Suppressor macrophage treated with lipopolysaccharide for 1 hour (primary cell): ENCODE measurements at regions not wholly inside any gene's neighbourhood (a gene's known extent, or its start where the extent isn't known, plus 50 kb on each side); places are given as distances from the start of the nearest gene placed in this dataset.
"Not testable (repeated sequence)": the region's sequence is repeated elsewhere in the genome, so short reads cannot be mapped to it uniquely, and the experiment has no call there.

Experiments used
- DNase-seq, 3 donors: peaks; one replicate each; pipeline ENCODE4 v3.0.0-alpha.2; 2020 to 2022

DNA sequence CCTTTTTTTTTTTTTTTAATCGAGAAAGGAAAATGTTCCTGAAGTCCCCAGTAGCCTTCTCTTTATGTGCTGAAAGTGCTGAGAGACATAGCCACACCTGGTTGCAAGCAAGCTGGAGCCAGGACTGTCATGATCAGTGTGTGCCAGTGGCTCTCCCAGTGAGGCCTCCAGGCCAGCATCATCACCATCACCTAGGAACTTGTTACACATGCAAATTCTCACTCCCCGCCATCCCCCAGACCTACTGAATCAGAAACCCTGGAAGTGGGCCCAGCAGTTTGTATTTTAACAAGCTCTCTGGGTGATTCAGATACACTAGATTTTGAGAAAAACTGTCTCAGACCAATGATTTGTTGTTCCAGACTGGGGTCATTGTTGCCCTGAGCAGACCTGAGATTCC, 181.9 kb upstream of the GLRA1 start:
- no peak for DNase-seq

DNA sequence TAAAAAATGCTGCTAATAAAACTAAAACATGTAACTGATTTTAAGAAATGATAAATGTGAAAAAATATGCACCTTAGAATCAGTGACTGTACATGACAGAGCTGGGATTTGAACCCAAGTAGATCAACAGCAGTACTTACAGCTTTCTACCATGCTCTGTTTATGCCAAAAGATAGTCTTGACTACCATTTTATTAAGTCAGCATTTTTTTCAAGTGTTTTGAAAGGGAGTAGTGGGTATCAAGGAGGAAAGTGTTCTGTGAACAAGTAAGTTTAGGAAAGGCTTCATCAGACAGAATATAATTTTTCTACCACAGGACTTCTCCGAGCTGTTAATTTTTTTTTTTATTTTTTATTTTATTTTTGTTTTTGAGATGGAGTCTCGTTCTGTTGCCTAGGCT, 180.4 kb upstream of the GLRA1 start:
- no peak for DNase-seq

DNA sequence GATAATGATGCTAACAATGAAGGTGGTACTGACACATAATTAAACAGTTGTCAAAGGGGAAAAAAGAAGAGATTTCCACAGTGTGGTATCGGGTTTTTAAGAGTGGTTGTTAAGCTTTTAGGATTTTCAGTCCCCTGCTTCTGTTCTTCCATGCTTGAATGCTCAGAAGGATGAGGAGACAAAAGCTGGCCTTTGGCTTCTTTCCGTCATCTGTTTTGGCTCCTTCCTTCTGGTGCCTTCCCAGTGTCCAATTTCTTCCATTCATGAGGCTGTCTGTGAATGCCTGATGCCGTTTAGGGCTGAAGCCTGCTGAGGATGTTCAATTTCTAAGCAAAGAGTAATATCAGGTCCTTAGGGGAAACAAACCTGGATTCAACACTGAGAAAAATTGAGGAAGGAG, 179.6 kb upstream of the GLRA1 start:
- DNase-seq: no peak

DNA sequence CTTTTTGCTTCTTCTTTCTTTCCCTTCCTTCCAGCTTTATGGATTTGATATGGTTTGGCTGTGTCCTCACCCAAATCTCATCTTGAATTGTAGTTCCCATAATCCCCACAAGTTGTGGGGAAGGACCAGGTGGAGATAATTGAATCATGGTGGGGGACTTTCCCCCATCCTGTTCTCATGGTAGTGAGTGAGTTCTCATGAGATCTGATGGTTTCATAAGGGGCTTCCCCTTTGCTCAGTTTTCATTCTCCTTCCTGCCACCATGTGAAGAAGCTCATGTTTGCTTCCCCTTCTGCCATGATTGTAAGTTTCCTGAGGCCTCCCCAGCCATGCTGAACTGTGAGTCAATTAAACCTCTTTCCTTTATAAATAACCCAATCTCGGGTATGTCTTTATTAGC, 178.3 kb upstream of the GLRA1 start:
- DNase-seq: peak in 2 of 3 donors; percentile 4 to 13

DNA sequence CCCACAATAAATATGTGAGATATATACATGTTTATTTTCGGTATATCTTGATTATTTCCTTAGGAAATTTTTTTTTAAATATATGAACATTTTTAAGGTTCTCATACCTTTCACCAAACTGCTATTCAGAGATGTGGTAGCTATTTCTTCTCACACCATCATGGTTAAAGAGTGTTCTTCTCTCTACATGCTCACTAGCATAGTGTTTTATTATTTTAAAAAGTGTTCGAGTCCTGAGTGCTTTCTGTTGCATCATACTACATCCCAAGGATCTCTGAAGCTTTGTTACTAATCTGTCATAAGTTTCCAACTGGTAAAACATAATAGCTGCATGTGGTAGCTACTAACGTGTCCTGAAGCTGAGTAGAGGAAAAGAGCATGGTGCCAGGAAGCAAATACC, 177.4 kb upstream of the GLRA1 start:
- DNase-seq: no peak

DNA sequence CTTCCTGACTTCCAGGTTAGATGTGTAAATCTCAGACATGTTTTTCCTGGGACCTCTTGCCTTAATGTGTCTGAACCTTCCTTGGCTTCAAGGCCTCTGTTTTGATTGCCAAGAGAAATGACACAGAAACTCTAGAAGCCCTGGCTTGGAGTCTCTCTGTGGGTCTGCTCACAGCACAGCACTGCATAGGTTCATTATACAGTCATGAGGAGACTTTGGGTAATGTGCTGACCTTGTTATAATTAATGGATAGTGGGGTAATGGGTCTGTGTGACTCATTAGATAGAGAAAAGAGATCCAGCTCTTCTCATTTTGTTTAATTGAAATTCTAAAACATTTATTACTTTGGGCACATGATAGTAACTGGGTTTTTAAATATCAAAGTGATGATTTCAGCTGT, 175.8 kb upstream of the GLRA1 start:
- no peak for DNase-seq

DNA sequence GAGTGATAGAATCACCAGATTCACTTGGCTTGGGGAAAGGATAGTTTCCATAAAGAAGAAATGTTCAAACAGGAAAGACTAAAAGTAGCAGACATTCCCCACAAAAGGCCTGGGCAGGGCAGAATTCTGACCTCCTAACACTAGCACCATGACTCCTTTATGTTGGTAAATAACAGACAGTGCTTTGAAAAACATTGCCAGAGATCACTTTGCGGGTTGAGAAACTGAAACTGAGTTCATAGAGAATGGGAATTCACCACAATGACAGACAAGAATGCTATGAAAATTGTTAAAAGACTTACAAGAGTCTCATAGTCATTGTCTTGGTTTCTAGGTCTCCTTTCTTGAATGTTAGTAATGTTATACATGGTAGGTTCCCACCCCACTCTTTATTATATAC, 172.5 kb upstream of the GLRA1 start:
- no peak for DNase-seq

DNA sequence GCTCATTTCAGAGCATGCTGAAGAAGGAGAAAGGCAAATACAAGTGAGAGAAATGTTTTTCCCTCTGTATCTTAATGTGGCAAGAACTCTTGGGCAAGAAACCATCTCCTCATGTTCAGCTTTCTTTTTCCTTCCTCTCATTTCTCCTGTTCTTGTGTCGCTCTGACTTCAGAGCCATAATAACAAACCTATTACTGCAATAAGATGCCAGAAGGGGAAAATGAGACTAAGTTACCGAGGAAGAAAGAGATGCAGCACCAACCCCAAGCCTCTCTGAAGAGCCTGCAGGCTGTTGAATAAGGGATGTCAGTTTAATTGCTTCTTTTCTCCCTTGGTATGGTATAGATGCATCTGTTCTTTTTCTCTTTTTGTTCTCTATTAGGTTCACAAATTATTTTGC, 170.1 kb upstream of the GLRA1 start:
- DNase-seq: no peak

DNA sequence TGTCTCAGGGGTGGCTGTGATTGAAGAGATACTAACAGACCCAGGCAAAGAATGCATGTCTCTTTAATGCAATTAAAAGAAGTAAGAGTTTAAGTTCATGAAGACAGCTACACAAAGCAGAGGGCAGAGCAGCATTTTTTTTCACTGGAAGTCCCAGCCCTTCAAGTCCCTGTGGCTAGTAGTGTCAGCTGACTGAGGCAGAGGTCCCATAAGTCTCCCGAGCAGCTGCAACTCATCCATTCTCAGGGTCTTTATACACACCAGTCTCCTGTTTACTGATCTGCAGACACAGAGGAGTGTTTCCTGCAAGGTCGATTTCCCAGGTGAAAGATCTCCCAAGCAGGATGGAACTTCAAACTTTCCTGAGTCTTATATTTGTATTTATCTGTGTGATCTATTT, 169.4 kb upstream of the GLRA1 start:
- DNase-seq: no peak

DNA sequence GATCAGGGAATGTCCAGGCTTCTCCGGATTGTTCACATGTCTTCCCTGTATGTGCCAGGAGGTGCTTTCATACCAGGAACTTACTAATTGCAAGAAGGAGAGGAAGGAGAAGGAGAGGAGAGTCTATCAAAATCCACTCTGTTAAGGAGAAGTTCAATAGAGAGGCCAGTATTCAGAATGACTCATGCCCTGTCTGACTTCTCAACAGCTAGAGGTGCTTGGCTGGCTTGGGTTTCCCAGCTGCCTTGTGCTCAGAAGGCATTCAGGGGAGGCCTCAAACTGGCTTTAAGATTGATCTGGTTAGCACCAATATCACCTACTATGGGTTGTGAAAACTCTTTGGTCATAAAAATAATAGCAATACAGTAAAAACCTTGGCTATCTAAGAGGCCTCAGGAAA, 167.9 kb upstream of the GLRA1 start:
- DNase-seq: peak in 2 of 3 donors; percentile 1 to 7

DNA sequence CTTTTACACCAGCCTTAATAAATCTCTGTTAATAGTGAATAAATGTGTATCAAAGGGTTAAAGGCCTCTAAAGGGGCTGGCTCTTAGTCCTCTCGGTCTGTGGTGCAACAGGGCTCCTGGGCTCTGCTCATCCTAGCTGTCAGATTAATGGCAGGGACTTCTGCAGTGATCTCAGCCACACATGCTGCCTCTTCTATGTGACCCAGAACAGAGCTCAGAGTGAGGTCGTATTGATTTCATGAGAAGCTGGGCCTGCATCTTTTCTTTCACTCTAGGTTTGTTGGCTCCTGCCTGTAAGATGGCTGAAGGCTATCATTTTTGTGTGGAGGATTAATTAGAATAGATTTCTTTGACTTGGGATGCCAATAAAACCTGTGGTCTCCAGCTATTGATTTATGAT, 165.0 kb upstream of the GLRA1 start:
- DNase-seq: no peak

DNA sequence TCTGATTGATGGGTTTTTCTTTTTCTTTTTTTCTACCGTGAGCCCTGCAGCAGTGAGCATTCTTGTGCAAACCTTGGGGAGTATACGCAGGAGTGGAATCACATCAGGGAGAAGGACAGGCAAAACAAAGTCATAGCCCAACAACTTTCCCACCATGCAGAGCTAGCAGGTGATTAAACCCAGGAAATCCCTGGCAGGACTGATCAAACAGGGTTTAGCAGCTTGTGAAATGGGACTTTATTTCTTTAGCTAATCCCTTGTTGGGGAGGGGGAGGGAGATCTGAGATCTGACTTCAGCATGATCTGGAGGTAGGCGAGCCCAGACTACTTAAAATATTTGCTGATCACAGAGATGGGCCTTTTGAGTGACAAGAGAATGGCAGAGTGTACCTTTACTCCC, 162.0 kb upstream of the GLRA1 start:
- DNase-seq: no peak

DNA sequence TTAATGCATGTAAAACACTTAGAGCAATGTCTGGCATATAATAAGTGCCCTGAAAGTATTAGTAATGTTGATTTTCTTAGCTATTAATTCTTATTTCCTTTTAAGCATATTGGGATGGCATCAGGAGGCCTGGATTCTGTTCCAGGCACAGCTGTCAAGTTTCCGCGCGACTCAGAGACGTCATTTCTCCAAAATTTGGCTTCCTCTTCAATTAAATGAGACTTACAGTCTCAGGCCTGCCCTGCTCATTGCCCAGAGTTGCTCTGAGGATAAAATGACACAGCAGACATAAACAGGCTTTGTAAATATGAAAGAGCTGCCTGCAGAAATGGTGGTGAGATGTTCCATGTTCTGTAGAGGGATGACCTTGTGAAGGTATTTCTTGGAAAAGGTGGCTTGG, 159.8 kb upstream of the GLRA1 start:
- no peak for DNase-seq

DNA sequence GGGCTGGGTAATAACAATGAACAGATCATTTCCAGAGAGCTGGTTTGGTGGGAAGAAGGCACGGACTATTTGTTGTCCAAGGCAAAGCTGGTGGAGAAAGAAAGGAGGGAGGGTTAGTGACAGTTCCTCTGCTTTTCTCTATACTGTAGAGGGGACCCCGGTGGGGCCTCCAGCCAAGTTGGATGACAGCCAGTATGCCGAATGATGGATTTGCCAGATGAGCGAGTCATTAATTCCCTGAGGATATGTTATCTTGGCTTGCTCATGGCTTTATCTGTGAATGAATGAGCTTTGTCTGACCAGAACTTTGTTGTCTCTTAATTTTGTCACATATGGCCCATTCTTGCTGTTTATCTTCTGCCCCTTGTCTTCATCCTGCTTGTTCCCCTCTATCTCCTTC, 158.6 kb upstream of the GLRA1 start:
- no peak for DNase-seq

DNA sequence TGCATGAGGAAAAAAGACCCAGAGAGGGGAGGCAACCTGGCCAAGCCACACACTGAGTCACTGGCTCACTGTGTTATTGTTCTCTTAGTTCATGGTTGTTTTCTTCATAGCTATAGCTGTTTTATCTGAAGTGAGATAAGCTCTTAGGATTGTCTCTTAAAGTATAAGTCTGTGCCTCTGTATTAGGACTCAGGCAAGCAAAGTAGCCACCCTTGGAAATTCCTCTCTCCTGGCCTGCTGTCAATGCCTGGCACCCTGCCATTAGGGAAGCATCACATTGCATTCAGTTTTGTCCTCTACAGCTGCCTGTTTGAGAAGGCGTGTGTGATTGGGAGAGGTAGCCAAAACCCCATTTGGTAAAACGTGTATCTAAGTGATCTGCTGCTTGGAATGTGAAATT, 147.4 kb upstream of the GLRA1 start:
- no peak for DNase-seq

DNA sequence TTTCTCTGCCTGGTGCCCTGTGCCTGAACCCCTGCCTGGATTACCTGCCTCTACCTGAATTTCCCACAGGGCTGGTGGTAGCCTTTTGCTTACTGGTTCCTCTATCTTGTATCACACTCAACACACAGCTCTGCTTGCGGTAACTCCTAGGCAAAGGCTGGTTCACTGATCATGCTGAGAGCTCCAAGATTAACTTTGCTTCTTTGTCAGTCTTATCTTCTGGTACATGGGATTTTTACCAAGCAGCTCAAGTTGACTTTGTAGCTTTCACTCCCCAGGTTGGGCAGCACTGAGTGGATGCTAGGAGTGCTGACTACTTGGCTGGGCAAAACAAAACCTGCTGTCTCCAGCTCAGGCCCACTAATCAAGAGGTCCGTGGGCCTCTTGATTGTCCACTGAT, 145.9 kb upstream of the GLRA1 start:
- DNase-seq: no peak

DNA sequence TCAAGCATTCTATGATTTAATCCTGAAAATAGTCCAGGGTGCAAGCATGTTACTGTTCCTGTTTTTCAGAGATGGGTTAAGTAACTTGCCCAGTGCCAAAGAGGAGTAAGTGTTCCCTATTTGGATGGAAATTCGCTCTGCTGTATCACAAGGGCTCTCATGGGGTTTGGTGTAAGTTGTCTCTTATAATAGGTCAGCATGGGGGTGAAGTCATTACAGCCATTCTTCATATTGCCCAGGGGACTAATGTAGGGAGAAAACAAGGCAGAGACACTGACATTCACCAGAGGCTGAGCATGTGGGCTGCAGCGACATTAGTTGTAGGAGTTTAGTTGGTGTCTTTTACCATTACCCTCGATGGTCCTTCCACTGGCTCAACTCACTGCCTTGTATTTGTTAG, 142.1 kb upstream of the GLRA1 start:
- DNase-seq: no peak

DNA sequence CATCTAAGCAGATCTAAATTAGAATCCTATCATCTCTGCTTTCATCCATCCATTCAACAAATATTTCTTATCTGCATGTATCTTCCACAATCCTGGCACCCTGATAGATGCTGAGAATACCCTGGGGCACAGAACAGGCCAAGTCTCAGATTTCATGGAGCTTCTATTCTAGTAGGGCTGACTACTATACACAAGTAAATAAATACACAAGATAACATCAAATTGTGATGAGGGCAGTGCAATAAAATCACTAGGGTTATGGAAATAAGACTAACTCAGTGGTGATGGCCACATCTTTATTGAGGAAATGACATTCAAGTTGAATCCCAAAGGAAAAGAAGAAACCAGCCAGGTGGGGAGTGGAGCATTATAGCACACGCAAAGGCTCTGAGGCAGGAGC, 138.4 kb upstream of the GLRA1 start:
- no peak for DNase-seq

DNA sequence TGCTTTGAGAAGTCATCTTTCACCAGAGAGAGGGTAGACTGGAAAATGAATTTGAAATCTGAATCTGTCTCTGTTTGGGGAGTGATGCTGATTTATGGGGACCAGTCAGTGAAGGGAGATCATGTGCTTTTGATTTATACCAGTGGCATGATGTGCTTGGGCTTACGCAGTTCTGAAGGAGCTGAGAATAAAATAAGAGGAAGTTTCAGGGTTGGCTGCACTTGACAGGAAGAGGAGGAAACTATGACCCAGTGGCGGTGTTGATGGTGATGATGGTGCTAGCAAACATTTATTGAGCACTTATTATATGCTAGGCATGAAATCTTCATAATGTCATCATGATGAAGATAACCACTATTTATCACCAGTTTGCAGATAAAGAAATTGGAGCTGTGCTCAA, 136.4 kb upstream of the GLRA1 start:
- no peak for DNase-seq

DNA sequence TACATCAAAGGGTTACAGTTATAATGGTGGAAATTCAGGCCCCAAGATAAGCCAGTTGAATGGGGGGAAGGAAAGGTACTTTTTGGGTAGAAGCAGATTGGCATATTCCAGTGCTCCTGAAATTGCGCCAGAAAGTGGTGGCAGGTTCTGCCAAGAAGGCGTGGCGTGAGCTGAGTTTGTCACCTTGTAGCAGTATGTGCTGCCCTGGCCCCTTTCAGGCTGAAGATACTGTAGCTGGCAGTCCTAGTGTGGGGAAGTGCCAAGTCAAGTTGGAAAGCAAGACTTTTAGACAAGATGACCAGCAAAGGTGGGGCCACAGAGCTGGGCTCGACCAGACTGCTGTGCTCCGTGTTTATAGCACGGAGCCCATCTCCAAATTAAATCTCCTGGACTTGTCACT, 133.6 kb upstream of the GLRA1 start:
- DNase-seq: no peak

DNA sequence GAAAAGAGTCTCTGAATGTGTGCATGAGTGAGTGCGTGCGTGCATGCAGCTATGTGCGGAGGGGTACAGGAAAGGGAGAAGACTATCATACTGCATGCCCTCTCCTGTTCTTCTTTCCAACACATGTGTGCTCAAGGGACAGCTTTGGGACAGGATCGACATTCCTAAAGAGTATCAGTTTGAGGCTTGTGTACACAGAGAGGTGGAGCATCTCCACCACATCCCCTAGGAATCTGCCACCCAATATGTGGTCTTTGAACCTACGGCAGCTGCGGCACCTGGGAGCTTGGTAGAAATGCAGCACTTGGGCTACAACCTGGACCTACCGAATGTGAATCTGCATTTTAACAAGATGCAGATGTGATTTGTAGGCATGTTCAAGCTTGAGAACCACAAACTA, 132.3 kb upstream of the GLRA1 start:
- no peak for DNase-seq

DNA sequence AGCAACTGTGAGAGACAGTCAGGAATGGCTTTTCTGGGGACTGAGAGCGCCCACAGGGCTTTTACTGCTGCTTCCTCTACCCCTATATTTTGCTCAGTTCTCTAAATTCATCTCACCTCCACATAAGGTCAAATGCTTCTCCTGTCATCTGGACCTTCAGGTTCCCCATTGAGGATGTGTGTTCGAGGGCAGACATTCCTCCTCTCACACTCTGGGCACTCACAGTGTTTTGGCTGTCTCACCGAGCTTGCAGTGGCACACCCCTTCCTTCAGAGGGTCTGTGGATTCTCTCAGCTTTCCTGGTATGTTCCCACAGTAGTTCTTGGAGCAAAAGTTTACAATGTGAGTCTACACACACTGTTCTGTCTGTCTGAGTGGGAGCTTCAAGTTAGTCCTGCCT, 127.8 kb upstream of the GLRA1 start:
- no peak for DNase-seq

DNA sequence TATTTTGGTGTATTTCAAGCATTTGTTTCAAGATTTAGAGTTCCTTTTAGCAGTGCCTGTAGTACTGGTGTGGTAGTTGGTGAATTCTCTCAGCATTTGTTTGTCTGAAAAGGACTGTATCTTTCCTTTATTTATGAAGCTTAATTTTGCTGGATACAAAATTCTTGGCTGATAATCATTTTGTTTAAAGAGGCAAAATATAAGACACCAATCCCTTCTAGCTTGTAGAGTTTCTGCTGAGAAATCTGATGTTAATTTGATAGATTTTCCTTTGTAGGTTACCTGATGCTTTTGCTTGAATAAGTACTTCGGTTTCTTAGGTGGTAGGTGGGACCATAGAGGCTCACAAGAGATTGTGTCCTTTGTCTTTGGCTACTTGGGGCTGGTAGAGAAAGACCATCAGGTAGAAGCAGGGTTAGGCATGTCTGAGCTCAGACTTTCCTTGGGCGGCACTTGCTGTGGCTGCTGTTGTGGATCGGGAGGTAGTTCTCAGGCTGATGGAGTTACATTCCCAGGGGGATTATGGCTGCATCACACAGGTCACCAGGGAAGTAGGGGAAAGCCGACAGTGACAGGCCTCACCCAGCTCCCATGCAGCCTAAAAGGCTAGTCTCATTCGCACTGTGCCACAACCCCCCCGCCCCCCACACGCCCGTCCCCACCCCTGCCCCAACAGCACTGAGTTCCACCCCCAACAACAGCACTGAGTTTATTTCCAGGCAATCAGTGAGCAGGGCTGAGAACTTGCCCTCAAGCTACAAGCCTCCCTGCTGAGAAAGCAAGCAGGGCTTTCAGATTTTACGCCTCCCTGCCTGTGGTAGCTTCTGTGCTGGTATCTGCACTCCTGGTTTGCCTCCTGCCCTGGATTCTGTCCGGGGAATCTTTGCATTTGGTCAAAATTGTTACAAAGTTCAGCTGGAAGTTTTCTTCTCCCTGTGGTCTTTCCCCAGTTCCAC, 127.1 kb upstream of the GLRA1 start:
- no peak for DNase-seq

DNA sequence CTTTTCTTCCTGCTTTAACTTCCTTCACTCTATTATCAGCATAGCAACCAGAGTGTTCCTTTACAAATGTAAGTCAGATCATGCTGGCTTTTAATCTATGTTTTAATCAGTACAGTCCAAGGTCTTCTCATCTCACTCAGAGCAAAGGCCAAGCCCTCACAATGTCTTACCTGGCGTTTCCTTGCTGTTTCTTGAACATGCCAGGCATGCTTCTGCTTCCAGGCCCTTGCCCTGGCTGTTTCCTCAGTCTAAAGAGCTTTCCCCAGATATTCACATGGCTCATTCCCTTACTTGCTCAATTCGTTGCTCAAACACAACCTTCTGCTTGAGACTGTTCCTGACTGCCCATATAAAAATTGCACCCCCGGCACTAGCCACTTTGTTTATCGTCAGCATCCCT, 121.7 kb upstream of the GLRA1 start:
- DNase-seq: no peak

DNA sequence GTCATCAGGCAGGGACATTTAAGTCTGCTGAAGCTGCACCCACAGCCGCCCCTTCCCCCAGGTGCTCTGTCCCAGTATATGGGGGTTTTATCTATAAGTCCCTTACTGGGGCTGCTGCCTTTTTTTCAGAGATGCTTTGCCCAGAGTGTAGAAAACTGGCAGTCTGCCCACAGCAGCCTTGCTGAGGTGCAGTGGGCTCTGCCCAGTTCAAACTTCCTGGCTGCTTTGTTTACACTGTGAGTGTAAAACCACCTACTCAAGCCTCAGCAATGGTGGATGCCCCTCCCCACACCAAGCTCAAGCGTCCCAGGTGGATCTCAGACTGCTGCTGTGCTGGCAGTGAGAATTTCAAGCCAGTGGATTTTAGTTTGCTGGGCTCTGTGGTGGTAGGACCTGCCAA, 114.2 kb upstream of the GLRA1 start:
- DNase-seq: not testable (repeated sequence)
